ENCODE measurements at regions not wholly inside any gene's neighbourhood (a gene's known extent, or its start where the extent isn't known, plus 50 kb on each side); places are given as distances from the start of the nearest gene placed in this dataset.

DNA sequence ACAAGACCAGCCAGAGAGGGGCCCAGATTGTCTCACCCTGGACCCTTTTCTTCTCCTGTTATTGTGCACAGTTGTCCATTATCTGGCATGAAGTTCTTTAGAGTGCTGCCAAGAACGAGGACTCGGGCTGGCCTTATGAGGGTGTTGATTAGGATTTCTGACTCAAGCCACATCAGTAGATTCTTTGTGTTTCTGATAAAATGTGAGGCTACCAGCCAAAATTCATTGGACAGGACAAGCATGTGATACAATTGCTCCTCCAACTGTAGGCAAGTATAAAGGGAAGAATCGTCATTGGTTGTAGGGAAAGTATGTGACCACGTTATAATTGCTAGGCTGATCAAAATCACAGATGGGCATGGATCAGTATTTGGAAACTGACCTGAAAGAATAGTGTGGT lies 99.2 kb upstream of the TMC3 start:
- no peaks in the 10 kb centered on the region for H3K9me3 ChIP-seq (ENCODE audit: low read depth, low read length)
- no peak overlapping the region for H3K4me3 ChIP-seq

DNA sequence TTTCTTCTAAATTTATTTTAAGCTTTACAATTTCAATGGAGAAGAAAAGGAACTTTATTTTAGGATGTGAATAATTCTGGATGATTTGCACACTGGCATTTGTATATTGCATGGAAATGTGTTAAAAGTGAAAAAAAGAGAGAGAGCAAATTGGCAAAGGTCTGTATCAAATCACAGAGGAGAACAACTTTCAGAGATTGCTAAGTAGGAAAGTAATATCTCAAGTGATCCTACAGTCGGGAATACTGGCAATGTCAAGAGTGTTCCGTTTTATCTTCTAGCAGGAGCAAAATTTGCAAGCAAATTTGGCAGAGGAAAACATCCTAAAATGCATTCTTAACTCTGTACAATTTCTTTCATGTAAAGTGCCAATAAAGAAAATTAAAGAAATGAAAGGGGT lies 97.1 kb upstream of the TMC3 start:
- no peak overlapping the region for H3K4me3 ChIP-seq
- no peak overlapping the region for H3K9ac ChIP-seq (ENCODE audit: insufficient read length)
- no peak for DNase-seq (ENCODE audit: low read depth, low spot score)
- no peak overlapping the region for H3K27ac ChIP-seq
- H3K9me3 ChIP-seq (ENCODE audit: low read depth, low read length), result no peaks in the 10 kb centered on the region
- TF ChIP-seq FOXP2 (optimal IDR thresholded peaks at IDR 0.05; ENCODE audit: control extremely low read depth, extremely low read length, insufficient read depth) (no peak), EZH2 (IDR thresholded peaks at IDR 0.05) (no peak), POLR2AphosphoS5 (IDR thresholded peaks at IDR 0.05; ENCODE audit: borderline replicate concordance, low read depth, low read length) (no peak)
- H3K36me3 ChIP-seq (ENCODE audit: insufficient read depth, low read length), result no peaks in the 10 kb centered on the region

More for the DNA sequence above, 99.2 kb upstream of the TMC3 start:
- TF ChIP-seq FOXP2 (optimal IDR thresholded peaks at IDR 0.05; ENCODE audit: control extremely low read depth, extremely low read length, insufficient read depth) (no peak), POLR2AphosphoS5 (IDR thresholded peaks at IDR 0.05; ENCODE audit: borderline replicate concordance, low read depth, low read length) (no peak), EZH2 (IDR thresholded peaks at IDR 0.05) (no peak)
- H3K36me3 ChIP-seq (ENCODE audit: insufficient read depth, low read length), result no peaks in the 10 kb centered on the region
- H3K27ac ChIP-seq, result no peak overlapping the region
- no peak overlapping the region for H3K9ac ChIP-seq (ENCODE audit: insufficient read length)
- DNase-seq (ENCODE audit: low read depth, low spot score), result no peak

DNA sequence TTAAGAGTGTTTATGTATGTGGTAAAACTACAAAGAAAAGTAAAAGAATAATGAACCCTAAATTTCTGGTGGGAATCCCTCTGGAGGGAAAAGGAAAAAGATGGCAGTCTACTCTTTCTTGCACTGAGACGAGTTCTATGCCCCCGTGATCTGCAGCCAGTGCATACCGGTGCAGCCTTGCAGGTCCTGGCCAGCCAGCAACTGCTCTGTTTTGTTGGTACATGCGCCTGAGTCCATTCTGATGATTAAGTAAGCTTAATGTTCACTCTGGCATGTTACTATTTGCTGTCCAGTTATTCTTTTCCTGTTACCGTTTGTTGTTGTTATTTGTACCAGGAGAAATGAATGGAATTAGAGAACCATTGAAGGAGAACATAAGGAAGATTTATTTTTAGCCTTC lies 95.1 kb upstream of the TMC3 start:
- Histone ChIP-seq H3K9me3 (ENCODE audit: low read depth, low read length) (no peaks in the 10 kb centered on the region), H3K9ac (ENCODE audit: insufficient read length) (no peak overlapping the region), H3K4me3 (no peak overlapping the region), H3K27ac (no peak overlapping the region), H3K36me3 (ENCODE audit: insufficient read depth, low read length) (no peaks in the 10 kb centered on the region)
- TF ChIP-seq POLR2AphosphoS5 (IDR thresholded peaks at IDR 0.05; ENCODE audit: borderline replicate concordance, low read depth, low read length), result no peak
- no peak for DNase-seq (ENCODE audit: low read depth, low spot score)

DNA sequence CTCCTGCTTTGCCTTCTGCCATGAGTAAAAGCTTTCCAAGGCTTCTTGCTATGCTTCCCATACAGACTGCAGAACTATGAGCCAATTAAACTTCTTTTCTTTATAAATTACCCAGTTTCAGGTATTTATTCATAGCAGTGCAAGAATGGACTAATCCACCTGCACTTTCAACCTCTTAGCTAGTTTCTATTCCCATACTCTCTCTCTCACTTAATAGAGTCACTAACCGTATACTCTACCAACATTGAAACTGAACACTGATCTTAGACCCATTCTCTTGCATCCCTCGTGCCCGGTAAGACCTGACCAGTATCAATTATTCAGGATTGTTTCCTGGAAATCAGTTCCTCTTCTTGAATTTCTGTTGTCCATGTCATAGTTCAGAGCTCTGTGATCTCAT lies 92.7 kb upstream of the TMC3 start:
- H3K4me3 ChIP-seq, result no peak overlapping the region
- no peak overlapping the region for H3K9ac ChIP-seq (ENCODE audit: insufficient read length)
- no peak overlapping the region for H3K27ac ChIP-seq
- H3K36me3 ChIP-seq (ENCODE audit: insufficient read depth, low read length), result no peaks in the 10 kb centered on the region
- no peak for DNase-seq (ENCODE audit: low read depth, low spot score)
- TF ChIP-seq POLR2AphosphoS5 (IDR thresholded peaks at IDR 0.05; ENCODE audit: borderline replicate concordance, low read depth, low read length) (no peak), EZH2 (IDR thresholded peaks at IDR 0.05) (no peak), FOXP2 (optimal IDR thresholded peaks at IDR 0.05; ENCODE audit: control extremely low read depth, extremely low read length, insufficient read depth) (no peak)
- no peaks in the 10 kb centered on the region for H3K9me3 ChIP-seq (ENCODE audit: low read depth, low read length)

DNA sequence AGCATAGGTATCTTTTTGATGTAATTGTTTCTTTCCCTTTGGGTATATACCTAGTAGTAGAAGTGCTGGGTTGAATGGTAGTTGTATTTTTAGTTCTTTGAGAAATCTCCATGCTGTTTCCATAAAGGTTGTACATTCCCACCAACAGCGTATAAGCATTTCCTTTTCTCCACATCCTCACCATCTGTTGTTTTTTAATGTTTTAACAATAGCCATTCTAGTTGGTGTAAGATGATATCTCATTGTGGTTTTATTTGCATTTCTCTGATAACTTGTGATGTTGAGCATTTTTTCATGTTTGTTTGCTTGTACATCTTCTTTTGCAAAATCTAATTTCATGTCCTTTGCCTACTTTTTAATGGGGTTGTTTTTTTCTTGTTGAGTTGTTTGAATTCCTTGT lies 80.0 kb upstream of the TMC3 start:
- H3K9me3 ChIP-seq (ENCODE audit: low read depth, low read length), result no peaks in the 10 kb centered on the region
- DNase-seq (ENCODE audit: low read depth, low spot score), result no peak
- no peak overlapping the region for H3K9ac ChIP-seq (ENCODE audit: insufficient read length)
- no peak overlapping the region for H3K4me3 ChIP-seq
- no peak for TF ChIP-seq EZH2 (IDR thresholded peaks at IDR 0.05)
- no peak for TF ChIP-seq POLR2AphosphoS5 (IDR thresholded peaks at IDR 0.05; ENCODE audit: borderline replicate concordance, low read depth, low read length)
- no peak overlapping the region for H3K27ac ChIP-seq
- H3K36me3 ChIP-seq (ENCODE audit: insufficient read depth, low read length), result no peaks in the 10 kb centered on the region

DNA sequence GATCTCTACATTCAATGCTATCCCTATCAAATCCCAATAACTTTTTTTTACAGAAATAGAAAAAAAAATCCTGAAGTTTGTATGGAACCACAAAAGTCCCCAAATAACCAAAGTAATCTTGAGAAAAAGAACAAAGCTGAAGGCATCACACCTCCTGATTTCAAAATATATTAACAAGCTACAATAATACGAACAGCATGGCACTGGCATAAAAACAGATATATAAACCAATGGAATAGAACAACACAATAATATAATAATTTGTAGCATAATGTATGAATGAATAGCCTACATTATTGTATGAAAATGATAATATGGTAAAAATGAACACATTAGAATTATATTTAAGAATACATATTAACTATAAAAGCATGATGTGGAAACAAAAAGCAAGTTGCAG lies 76.7 kb upstream of the TMC3 start:
- Histone ChIP-seq H3K9me3 (ENCODE audit: low read depth, low read length) (no peaks in the 10 kb centered on the region), H3K4me3 (no peak overlapping the region), H3K36me3 (ENCODE audit: insufficient read depth, low read length) (no peaks in the 10 kb centered on the region), H3K9ac (ENCODE audit: insufficient read length) (no peak overlapping the region), H3K27ac (no peak overlapping the region)
- TF ChIP-seq FOXP2 (optimal IDR thresholded peaks at IDR 0.05; ENCODE audit: control extremely low read depth, extremely low read length, insufficient read depth), result no peak
- no peak for TF ChIP-seq EZH2 (IDR thresholded peaks at IDR 0.05)
- no peak for TF ChIP-seq POLR2AphosphoS5 (IDR thresholded peaks at IDR 0.05; ENCODE audit: borderline replicate concordance, low read depth, low read length)
- no peak for DNase-seq (ENCODE audit: low read depth, low spot score)

DNA sequence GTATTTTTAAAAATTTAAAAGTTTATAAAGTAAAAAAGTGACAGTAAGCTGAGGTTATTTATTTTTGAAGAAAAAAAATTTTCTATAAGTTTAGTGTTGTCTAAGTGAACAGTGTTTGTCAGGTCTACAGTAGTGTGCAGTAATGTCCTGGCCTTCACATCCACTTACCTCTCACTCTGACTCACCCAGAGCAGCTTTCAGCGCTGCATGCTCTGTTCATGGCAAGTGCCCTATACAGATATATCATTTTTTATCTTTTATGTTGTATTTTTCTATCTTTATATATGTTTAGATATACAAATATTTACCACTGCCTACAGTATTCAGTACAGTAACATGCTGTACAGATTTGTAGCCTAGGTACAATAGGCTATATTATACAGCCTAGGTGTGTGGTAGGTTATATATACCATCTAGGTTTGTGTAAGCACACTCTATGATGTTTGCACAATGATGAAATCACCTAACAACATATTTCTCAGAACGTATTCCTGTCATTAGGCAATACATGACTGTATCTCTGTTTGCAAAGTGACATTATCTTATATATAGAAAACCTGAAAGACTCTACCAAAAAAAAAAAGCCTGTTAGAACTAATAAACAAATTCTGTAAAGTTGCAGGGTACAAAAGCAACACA lies 75.9 kb upstream of the TMC3 start:
- TF ChIP-seq EZH2 (IDR thresholded peaks at IDR 0.05), result no peak
- TF ChIP-seq POLR2AphosphoS5 (IDR thresholded peaks at IDR 0.05; ENCODE audit: borderline replicate concordance, low read depth, low read length), result no peak
- TF ChIP-seq FOXP2 (optimal IDR thresholded peaks at IDR 0.05; ENCODE audit: control extremely low read depth, extremely low read length, insufficient read depth), result no peak

DNA sequence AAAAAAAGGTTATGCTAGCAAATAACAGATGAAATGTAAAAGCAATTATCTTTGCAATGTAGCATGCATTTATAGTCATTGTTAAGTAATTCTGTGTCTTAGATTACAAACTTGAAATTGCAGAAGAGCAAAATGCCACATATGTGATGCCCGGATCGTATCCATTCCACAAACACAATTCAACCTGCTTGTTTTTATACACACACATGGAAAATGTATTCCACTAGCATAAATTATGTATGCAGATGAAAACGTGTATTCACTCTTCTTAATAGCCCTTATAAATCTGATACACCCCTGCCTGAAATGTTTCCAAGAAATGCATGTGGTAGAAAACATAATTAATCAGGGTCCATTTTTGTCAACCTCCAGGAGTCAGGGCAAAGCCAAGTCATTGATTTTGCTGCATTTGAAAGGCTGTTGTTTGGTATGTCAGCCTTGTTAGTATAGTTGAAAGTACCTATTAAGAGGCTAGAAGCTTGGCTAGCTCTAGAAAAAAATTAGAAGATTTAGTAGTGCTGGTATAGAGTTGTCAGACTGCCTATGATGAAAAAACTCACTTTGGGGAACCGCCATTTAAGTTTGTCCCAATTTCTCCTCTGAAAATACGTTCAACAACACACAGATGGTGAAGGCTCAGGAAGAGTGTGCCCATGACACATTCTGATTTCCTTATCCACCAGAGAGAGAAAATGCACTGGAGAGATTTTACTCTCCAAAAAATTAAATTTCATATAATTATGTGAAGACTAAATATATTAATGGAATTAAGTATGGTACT lies 69.2 kb upstream of the TMC3 start:
- Histone ChIP-seq H3K27ac (no peak overlapping the region), H3K9me3 (ENCODE audit: low read depth, low read length) (no peaks in the 10 kb centered on the region), H3K9ac (ENCODE audit: insufficient read length) (no peak overlapping the region), H3K4me3 (no peak overlapping the region), H3K36me3 (ENCODE audit: insufficient read depth, low read length) (no peaks in the 10 kb centered on the region)
- no peak for DNase-seq (ENCODE audit: low read depth, low spot score)
- TF ChIP-seq EZH2 (IDR thresholded peaks at IDR 0.05) (no peak), POLR2AphosphoS5 (IDR thresholded peaks at IDR 0.05; ENCODE audit: borderline replicate concordance, low read depth, low read length) (no peak), FOXP2 (optimal IDR thresholded peaks at IDR 0.05; ENCODE audit: control extremely low read depth, extremely low read length, insufficient read depth) (no peak)

More for the DNA sequence above, 75.9 kb upstream of the TMC3 start:
- Histone ChIP-seq H3K36me3 (ENCODE audit: insufficient read depth, low read length) (no peaks in the 10 kb centered on the region), H3K9ac (ENCODE audit: insufficient read length) (no peak overlapping the region), H3K4me3 (no peak overlapping the region), H3K27ac (no peak overlapping the region), H3K9me3 (ENCODE audit: low read depth, low read length) (no peaks in the 10 kb centered on the region)
- DNase-seq (ENCODE audit: low read depth, low spot score), result no peak

DNA sequence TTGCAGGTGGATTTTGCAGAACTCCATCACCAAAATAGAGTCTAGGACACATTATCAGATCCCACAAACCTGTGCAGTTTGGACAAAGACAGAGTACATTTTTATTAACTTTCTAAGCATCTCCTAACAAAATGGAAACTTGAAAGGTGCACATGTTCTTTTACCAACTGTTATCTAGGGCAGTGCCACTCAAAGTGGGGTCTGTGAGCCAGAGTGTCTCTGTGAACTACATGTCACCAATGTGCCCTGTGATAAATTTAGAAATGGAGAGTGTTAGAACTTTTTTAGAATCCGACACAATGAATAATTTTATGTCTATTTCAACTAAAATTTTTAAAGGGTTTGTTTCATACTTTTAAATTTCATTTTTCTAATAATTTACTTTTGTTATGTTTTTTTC lies 68.4 kb upstream of the TMC3 start:
- H3K9me3 ChIP-seq (ENCODE audit: low read depth, low read length), result no peaks in the 10 kb centered on the region
- no peak overlapping the region for H3K9ac ChIP-seq (ENCODE audit: insufficient read length)
- TF ChIP-seq POLR2AphosphoS5 (IDR thresholded peaks at IDR 0.05; ENCODE audit: borderline replicate concordance, low read depth, low read length), result no peak
- TF ChIP-seq EZH2 (IDR thresholded peaks at IDR 0.05), result no peak
- TF ChIP-seq FOXP2 (optimal IDR thresholded peaks at IDR 0.05; ENCODE audit: control extremely low read depth, extremely low read length, insufficient read depth), result no peak
- no peak overlapping the region for H3K4me3 ChIP-seq
- H3K36me3 ChIP-seq (ENCODE audit: insufficient read depth, low read length), result no peaks in the 10 kb centered on the region
- no peak overlapping the region for H3K27ac ChIP-seq
- no peak for DNase-seq (ENCODE audit: low read depth, low spot score)

All from SK-N-MC (cell line).